ENCODE measurements at regions not wholly inside any gene's neighbourhood (a gene's known extent, or its start where the extent isn't known, plus 50 kb on each side); places are given as distances from the start of the nearest gene placed in this dataset.

DNA sequence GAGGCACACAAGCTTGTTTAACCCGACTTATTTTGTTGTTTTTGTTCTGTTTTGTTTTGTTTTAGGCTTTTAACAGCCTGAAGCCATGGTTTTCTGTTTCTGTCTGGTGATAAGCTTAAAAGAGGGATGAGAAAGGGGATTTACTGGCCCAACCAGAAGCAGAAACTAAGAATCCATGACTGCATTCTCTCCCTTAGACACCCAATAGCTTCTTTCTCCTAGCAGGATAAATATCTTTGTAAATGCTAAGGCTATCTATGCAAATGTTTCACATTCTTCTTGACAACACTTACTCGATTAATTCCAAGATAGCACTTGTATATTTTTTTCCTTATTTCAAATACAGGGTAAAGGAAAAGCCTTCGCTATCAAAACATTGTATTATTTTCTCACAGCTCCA, 53.7 kb upstream of the SMAD1 start:
- Mint-ChIP-seq H3K9me3 (ENCODE audit: unreplicated experiment) (no peaks in the 10 kb centered on the region), H3K4me3 (ENCODE audit: unreplicated experiment) (no peak overlapping the region), H3K4me1 (ENCODE audit: insufficient read depth, unreplicated experiment) (no peaks in the 10 kb centered on the region), H3K27me3 (ENCODE audit: insufficient read depth, unreplicated experiment) (no peaks in the 10 kb centered on the region), H3K27ac (ENCODE audit: low read depth, unreplicated experiment) (no peak overlapping the region), H3K36me3 (ENCODE audit: insufficient read depth, unreplicated experiment) (no peaks in the 10 kb centered on the region)
- no peak for DNase-seq (ENCODE audit: unreplicated experiment)
- ChIA-PET CTCF (no interaction called here), POLR2A (no interaction called here)
- intact Hi-C loops (cut with micrococcal nuclease): no loop called here
- TF ChIP-seq CTCF (IDR thresholded peaks at IDR 0.05; ENCODE audit: unreplicated experiment): no peak
- no TSS peak for BruUV-seq (replicated peaks)

GRCh38 chr4:145427221-145427620, 54.4 kb upstream of the SMAD1 start:
- H3K27me3 Mint-ChIP-seq (ENCODE audit: insufficient read depth, unreplicated experiment): no peaks in the 10 kb centered on the region
- no peaks in the 10 kb centered on the region for H3K4me1 Mint-ChIP-seq (ENCODE audit: insufficient read depth, unreplicated experiment)
- H3K27ac Mint-ChIP-seq (ENCODE audit: low read depth, unreplicated experiment): no peak overlapping the region
- POLR2A ChIA-PET: no interaction called here
- H3K36me3 Mint-ChIP-seq (ENCODE audit: insufficient read depth, unreplicated experiment): no peaks in the 10 kb centered on the region
- H3K9me3 Mint-ChIP-seq (ENCODE audit: unreplicated experiment): no peaks in the 10 kb centered on the region
- intact Hi-C loops (cut with micrococcal nuclease): no loop called here
- no TSS peak for BruUV-seq (replicated peaks)
- no peak for TF ChIP-seq CTCF (IDR thresholded peaks at IDR 0.05; ENCODE audit: unreplicated experiment)
- no peak for DNase-seq (ENCODE audit: unreplicated experiment)
- no peak overlapping the region for H3K4me3 Mint-ChIP-seq (ENCODE audit: unreplicated experiment)
- CTCF ChIA-PET: no interaction called here

DNA sequence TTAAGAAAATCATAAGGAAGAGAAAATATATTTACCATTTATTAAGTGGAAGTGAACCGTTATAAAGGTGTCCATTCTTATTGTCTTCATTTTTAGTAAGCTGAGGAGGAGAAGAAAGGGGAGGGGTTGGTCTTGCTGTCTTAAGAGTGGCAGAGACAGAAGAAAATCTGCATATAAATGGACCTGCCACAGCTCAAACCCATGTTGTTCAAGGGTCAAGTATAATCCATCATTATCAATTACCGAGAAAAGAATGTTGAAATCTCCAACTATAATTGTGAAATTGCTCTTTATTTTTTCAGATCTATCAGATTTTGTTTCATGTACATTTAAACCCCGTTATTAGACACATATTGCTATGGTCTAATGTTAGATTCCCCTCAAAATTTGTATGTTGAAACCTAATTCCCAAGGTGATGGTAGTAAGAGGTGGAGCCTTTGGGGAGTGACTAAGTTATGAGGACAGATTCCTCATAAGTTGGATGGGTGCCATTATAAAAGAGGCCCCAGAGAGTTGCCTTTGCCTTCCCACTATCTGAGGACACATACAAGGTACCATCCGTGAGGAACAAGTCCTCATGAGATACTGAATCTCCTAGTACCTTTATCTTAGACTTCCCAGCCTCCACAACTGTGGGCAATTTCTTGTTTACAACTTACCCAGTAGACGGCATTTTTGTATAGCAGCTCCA, 58.5 kb upstream of the SMAD1 start:
- Mint-ChIP-seq H3K36me3 (ENCODE audit: insufficient read depth, unreplicated experiment) (no peaks in the 10 kb centered on the region), H3K9me3 (ENCODE audit: unreplicated experiment) (no peaks in the 10 kb centered on the region), H3K4me1 (ENCODE audit: insufficient read depth, unreplicated experiment) (no peaks in the 10 kb centered on the region), H3K4me3 (ENCODE audit: unreplicated experiment) (no peak overlapping the region), H3K27me3 (ENCODE audit: insufficient read depth, unreplicated experiment) (no peaks in the 10 kb centered on the region), H3K27ac (ENCODE audit: low read depth, unreplicated experiment) (no peak overlapping the region)
- ChIA-PET CTCF (interaction anchor here (0.6 to 0.7 kb wide), 2 partner anchors 220 to 275 kb away, joined by 3 read pairs; no protein-coding TSS in a partner anchor), POLR2A (no interaction called here)
- BruUV-seq (replicated peaks): no TSS peak
- intact Hi-C loops (cut with micrococcal nuclease): no loop called here
- TF ChIP-seq CTCF (IDR thresholded peaks at IDR 0.05; ENCODE audit: unreplicated experiment): no peak
- no peak for DNase-seq (ENCODE audit: unreplicated experiment)

DNA sequence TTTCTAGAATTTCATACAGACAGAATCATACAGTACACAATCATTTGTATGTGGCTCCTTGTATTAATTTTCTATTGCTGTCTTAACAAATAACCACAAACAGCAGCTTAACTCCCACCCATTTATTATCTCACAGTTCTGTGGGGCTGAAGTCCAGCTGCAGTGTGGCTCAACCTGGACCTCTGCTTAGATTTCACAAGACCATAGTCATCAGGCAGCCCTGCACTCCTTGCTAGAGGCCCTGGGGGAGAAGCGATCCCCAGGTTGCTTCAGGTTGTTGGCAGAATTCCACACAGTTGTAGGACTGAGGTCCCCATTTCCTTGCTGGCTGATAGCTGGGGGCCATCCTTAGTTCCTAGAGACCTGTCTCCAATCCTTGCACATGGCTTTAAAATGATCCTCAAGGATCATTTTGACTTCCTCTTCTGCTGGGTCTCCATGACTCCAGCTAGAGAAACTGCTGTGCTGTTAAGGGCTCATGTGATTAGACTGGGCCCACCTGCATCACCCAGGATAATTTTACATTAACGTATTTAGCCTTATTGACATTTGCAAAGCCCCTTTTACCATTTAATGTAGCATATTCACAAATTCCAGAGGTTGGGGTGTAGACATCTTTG, 60.9 kb upstream of the SMAD1 start:
- H3K27me3 Mint-ChIP-seq (ENCODE audit: insufficient read depth, unreplicated experiment): no peaks in the 10 kb centered on the region
- no peaks in the 10 kb centered on the region for H3K4me1 Mint-ChIP-seq (ENCODE audit: insufficient read depth, unreplicated experiment)
- POLR2A ChIA-PET: interaction anchor here (1.2 kb wide), 1 partner anchor 8 kb away, joined by 4 read pairs; no protein-coding TSS in a partner anchor
- H3K4me3 Mint-ChIP-seq (ENCODE audit: unreplicated experiment): no peak overlapping the region
- intact Hi-C loops (cut with micrococcal nuclease): no loop called here
- H3K36me3 Mint-ChIP-seq (ENCODE audit: insufficient read depth, unreplicated experiment): no peaks in the 10 kb centered on the region
- H3K27ac Mint-ChIP-seq (ENCODE audit: low read depth, unreplicated experiment): no peak overlapping the region
- no peak for TF ChIP-seq CTCF (IDR thresholded peaks at IDR 0.05; ENCODE audit: unreplicated experiment)
- H3K9me3 Mint-ChIP-seq (ENCODE audit: unreplicated experiment): no peaks in the 10 kb centered on the region
- BruUV-seq (replicated peaks): no TSS peak
- peak; percentile 42 for DNase-seq (ENCODE audit: unreplicated experiment)
- CTCF ChIA-PET: interaction anchor here (0.5 kb wide), 1 partner anchor 21 kb away, joined by 3 read pairs; no protein-coding TSS in a partner anchor

All from MCF 10A (cell line).